Adrenal gland (tissue), 9 donors: ENCODE measurements at regions not wholly inside any gene's neighbourhood (a gene's known extent, or its start where the extent isn't known, plus 50 kb on each side); places are given as distances from the start of the nearest gene placed in this dataset.

Source experiments
- DNase-seq, 7 donors: peaks; one replicate each; pipeline ENCODE4 v3.0.0-alpha.2; 2019 to 2020
- H3K27ac ChIP-seq, 5 donors: fragments of 200-600 bp; sonication (generic) in 4 of 5; 1 replicate in 3 of 5; 2 replicates in 2 of 5; pipeline versions ENCODE4 v1.5.1 to v1.8.0; 2016 to 2020; ENCODE audit warnings: mild to moderate bottlenecking in 1 of 5
- H3K27me3 ChIP-seq: fragments of 200-600 bp; 2 replicates; pipeline ENCODE4 v1.8.0; 2021
- H3K36me3 ChIP-seq, 2 donors: fragments of 200-600 bp; replicated peaks in 1 of 2; 1 replicate in 1 of 2; 2 replicates in 1 of 2; pipeline versions ENCODE4 v1.5.1 to v1.8.0; 2018 to 2022
- H3K4me1 ChIP-seq, 2 donors: fragments of 200-600 bp; replicated peaks in 1 of 2; 1 replicate in 1 of 2; 2 replicates in 1 of 2; pipeline versions ENCODE4 v1.5.1 to v1.8.0; 2018 to 2021
- H3K4me3 ChIP-seq, 4 donors: fragments of 200-600 bp; sonication (generic) in 3 of 4; one replicate each; pipeline ENCODE4 v1.5.1; 2016 to 2018
- H3K9me3 ChIP-seq, 3 donors: fragments of 200-600 bp; sonication (generic) in 1 of 3; replicated peaks in 1 of 3; 1 replicate in 2 of 3; 2 replicates in 1 of 3; pipeline versions ENCODE4 v1.5.1 to v1.8.0; 2016 to 2021
- CTCF ChIP-seq, 6 experiments: fragments of 450-650 bp in 4 of 6; fragments of 200-600 bp in 2 of 6; sonication (generic) in 1 of 6; IDR thresholded peaks; 1 replicate in 5 of 6; 2 replicates in 1 of 6; pipeline versions ENCODE4 v1.5.1 to v1.8.0; 2016 to 2021; ENCODE audit warnings: antibody characterized with exemption in 6 of 6, mild to moderate bottlenecking in 2 of 6, moderate library complexity in 1 of 6
- POLR2A ChIP-seq, 2 donors: fragments of 450-650 bp; IDR thresholded peaks; one replicate each; pipeline ENCODE4 v1.6.1; 2017; ENCODE audit warnings: antibody characterized with exemption in 2 of 2, mild to moderate bottlenecking in 2 of 2, moderate library complexity in 1 of 2
- WGBS, 4 donors: extraction: QIAGEN DNeasy Blood & Tissue Kit in 2 of 4; methylation state at CpG; one replicate each; pipeline versions ENCODE4 v1.1.5 to v1.1.7; 2013 to 2017; 5-methylcytosine and 5-hydroxymethylcytosine counted together
- intact Hi-C, 2 donors: fragments of 100-400 bp; cut with DNase I; formaldehyde crosslinking; loops; one replicate each; pipeline versions ENCODE4 v1.14.1 to v1.15.0; 2022 to 2023
- donor health status: healthy with polysubstance abuse.
- donor health status: Bipolar disorder and iron deficiency.
- donor health status: DM: yes; HTN: yes; CAD: no.
- donor health status: DM: no; HTN: no; CAD: no.
- donor health status: DM: no; HTN: no; CAD: no.

- Histone ChIP-seq H3K36me3 (no peaks in the 10 kb centered on the region), H3K4me3 (no peak overlapping the region), H3K4me1 (no peaks in the 10 kb centered on the region), H3K27me3 (no peaks in the 10 kb centered on the region), H3K27ac (no peak overlapping the region), H3K9me3 (no peaks in the 10 kb centered on the region)
- 92 to 98% (median 93%) methylated on average over 6 of the region's 6 CpGs for WGBS, 4 donors
- no peak for DNase-seq
- intact Hi-C loops, result no loop called here
- TF ChIP-seq POLR2A (IDR thresholded peaks at IDR 0.05) (no peak), CTCF (IDR thresholded peaks at IDR 0.05) (no peak)
These were observed 285.1 kb upstream of the PROK2 start for GRCh38 chr3:72070005-72070404.

- no peak for DNase-seq
- no peaks in the 10 kb centered on the region for H3K4me1 ChIP-seq
- no peak overlapping the region for H3K4me3 ChIP-seq
- H3K36me3 ChIP-seq, result no peaks in the 10 kb centered on the region
- H3K27me3 ChIP-seq, result no peaks in the 10 kb centered on the region
- intact Hi-C loops, result no loop called here
- no peaks in the 10 kb centered on the region for H3K9me3 ChIP-seq
- TF ChIP-seq CTCF (IDR thresholded peaks at IDR 0.05) (no peak), POLR2A (IDR thresholded peaks at IDR 0.05) (no peak)
- H3K27ac ChIP-seq, result no peak overlapping the region
These were observed 284.6 kb upstream of the PROK2 start for GRCh38 chr3:72069543-72069942.

GRCh38 chr3:72068621-72069020 lies 283.7 kb upstream of the PROK2 start:
- 89 to 96% (median 92%) methylated on average over 1 of the region's 1 CpG for WGBS, 4 donors
- Histone ChIP-seq H3K27ac (no peak overlapping the region), H3K4me3 (no peak overlapping the region), H3K36me3 (no peaks in the 10 kb centered on the region), H3K9me3 (no peaks in the 10 kb centered on the region), H3K27me3 (no peaks in the 10 kb centered on the region), H3K4me1 (no peaks in the 10 kb centered on the region)
- TF ChIP-seq CTCF (IDR thresholded peaks at IDR 0.05) (no peak), POLR2A (IDR thresholded peaks at IDR 0.05) (no peak)
- no peak for DNase-seq
- intact Hi-C loops, result no loop called here

DNA sequence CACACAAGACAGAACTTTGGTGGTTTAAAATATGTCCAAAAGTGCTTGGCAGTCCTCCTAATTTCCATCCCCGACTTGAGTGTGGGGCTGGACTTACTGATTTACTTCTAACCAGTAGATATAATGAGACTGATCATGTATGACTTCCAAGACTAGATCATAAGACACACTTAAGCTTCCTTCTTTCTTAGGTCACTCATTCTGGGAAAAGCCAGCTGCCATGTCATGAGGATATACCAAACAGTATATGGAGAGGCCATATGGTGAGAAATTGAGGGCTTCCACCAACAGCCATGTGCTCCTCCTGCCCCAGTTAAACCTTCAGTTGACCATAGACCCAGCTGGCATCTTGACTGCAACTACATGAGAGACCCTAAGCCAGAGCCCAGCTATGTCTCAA lies 282.8 kb upstream of the PROK2 start:
- 27 to 61% (median 59%) methylated on average over 1 of the region's 1 CpG for WGBS, 4 donors
- no peak for DNase-seq
- no peak for TF ChIP-seq CTCF (IDR thresholded peaks at IDR 0.05)
- TF ChIP-seq POLR2A (IDR thresholded peaks at IDR 0.05), result no peak

More for the DNA sequence above, 282.8 kb upstream of the PROK2 start:
- Histone ChIP-seq H3K27ac (no peak overlapping the region), H3K27me3 (no peaks in the 10 kb centered on the region), H3K36me3 (no peaks in the 10 kb centered on the region), H3K9me3 (no peaks in the 10 kb centered on the region), H3K4me1 (no peaks in the 10 kb centered on the region), H3K4me3 (no peak overlapping the region)
- intact Hi-C loops, result no loop called here
